ENCODE measurements at regions not wholly inside any gene's neighbourhood (a gene's known extent, or its start where the extent isn't known, plus 50 kb on each side); places are given as distances from the start of the nearest gene placed in this dataset.
"Not testable (repeated sequence)": the region's sequence is repeated elsewhere in the genome, so short reads cannot be mapped to it uniquely, and the experiment has no call there.

GRCh38 chr6:126204126-126204525 lies 135.8 kb upstream of the CENPW start:
- no peak for DNase-seq (ENCODE audit: low spot score)

GRCh38 chr6:126204598-126204997 lies 135.3 kb upstream of the CENPW start:
- DNase-seq (ENCODE audit: low spot score), result no peak

- DNase-seq (ENCODE audit: low spot score), result no peak
Measured at GRCh38 chr6:126206504-126207246, 133.2 kb upstream of the CENPW start.

- no peak for DNase-seq (ENCODE audit: low spot score)
Measured at GRCh38 chr6:126210398-126211075, 129.4 kb upstream of the CENPW start.

GRCh38 chr6:126217497-126217896 lies 122.4 kb upstream of the CENPW start:
- DNase-seq (ENCODE audit: low spot score), result no peak

GRCh38 chr6:126220901-126221300 lies 119.0 kb upstream of the CENPW start:
- DNase-seq (ENCODE audit: low spot score), result not testable (repeated sequence)

- DNase-seq (ENCODE audit: low spot score), result peak; percentile 10
Measured at GRCh38 chr6:126227833-126228702, 111.8 kb upstream of the CENPW start.

- DNase-seq (ENCODE audit: low spot score), result no peak
Measured at GRCh38 chr6:126232671-126233070, 107.2 kb upstream of the CENPW start.

GRCh38 chr6:126233192-126233591 lies 106.7 kb upstream of the CENPW start:
- no peak for DNase-seq (ENCODE audit: low spot score)

GRCh38 chr6:126235363-126235762 lies 104.6 kb upstream of the CENPW start:
- no peak for DNase-seq (ENCODE audit: low spot score)

- DNase-seq (ENCODE audit: low spot score), result no peak
Measured at GRCh38 chr6:126245077-126245476, 94.8 kb upstream of the CENPW start.

- no peak for DNase-seq (ENCODE audit: low spot score)
Measured at GRCh38 chr6:126252154-126252553, 87.8 kb upstream of the CENPW start.

- DNase-seq (ENCODE audit: low spot score), result peak; percentile 21
Measured at GRCh38 chr6:126253431-126253830, 86.5 kb upstream of the CENPW start.

- no peak for DNase-seq (ENCODE audit: low spot score)
Measured at GRCh38 chr6:126258150-126258549, 81.8 kb upstream of the CENPW start.

GRCh38 chr6:126261792-126262421 lies 78.0 kb upstream of the CENPW start:
- DNase-seq (ENCODE audit: low spot score), result no peak

- DNase-seq (ENCODE audit: low spot score), result no peak
Measured at GRCh38 chr6:126264265-126264664, 75.7 kb upstream of the CENPW start.

GRCh38 chr6:126266664-126267063 lies 73.3 kb upstream of the CENPW start:
- DNase-seq (ENCODE audit: low spot score), result no peak

- DNase-seq (ENCODE audit: low spot score), result no peak
Measured at GRCh38 chr6:126267626-126268025, 72.3 kb upstream of the CENPW start.

- DNase-seq (ENCODE audit: low spot score), result no peak
Measured at GRCh38 chr6:126268092-126268491, 71.8 kb upstream of the CENPW start.

- no peak for DNase-seq (ENCODE audit: low spot score)
Measured at GRCh38 chr6:126280287-126280686, 59.6 kb upstream of the CENPW start.

GRCh38 chr6:126285871-126286365 lies 54.0 kb upstream of the CENPW start:
- DNase-seq (ENCODE audit: low spot score), result no peak
